ENCODE measurements at regions not wholly inside any gene's neighbourhood (a gene's known extent, or its start where the extent isn't known, plus 50 kb on each side); places are given as distances from the start of the nearest gene placed in this dataset.

DNA sequence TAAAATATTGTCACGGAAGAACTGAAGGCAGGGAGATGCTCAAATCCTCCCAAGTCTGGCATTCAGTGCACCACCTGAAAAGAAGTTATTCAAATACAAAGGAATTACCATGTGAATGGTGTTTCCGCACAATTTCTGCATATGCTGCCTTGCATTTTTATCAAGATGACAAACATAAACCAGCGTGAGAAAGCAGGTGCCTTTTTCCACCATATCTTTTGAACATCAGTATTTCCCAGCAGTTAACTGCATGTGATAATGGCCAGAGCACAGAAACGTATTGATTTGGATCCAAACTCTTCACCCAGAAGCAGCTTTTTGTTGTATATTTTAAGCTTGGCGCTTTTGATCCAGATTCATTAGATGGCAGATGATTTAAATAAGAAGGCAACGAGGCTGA is 808.0 kb downstream of the TLE1 start:
- H3K27ac Mint-ChIP-seq = peak overlapping the region in 1 of 3 experiments; percentile 51; a peak in 2 of 7 replicates
- Histone ChIP-seq H2BK15ac (ENCODE audit: low read depth, low read length) (no peak overlapping the region), H3K23me2 (ENCODE audit: insufficient read length, low read depth, low read length, poor library complexity, severe bottlenecking) (no peaks in the 10 kb centered on the region), H3K79me2 (ENCODE audit: insufficient read depth, low read length) (no peaks in the 10 kb centered on the region), H3K23ac (ENCODE audit: insufficient read length, low read depth, low read length) (no peak overlapping the region), H3T11ph (ENCODE audit: low read length) (no peak overlapping the region), H3K4ac (ENCODE audit: low read depth, low read length) (no peak overlapping the region), H2AFZ (ENCODE audit: low read length) (no peak overlapping the region), H4K8ac (replicated peaks; ENCODE audit: insufficient read length, low read depth, low read length) (no peak overlapping the region), H4K5ac (ENCODE audit: insufficient read length, low read depth, low read length) (no peak overlapping the region), H2AK5ac (ENCODE audit: insufficient read length, low read length) (no peak overlapping the region), H3K9ac (ENCODE audit: extremely low read depth, insufficient read length, low read length) (no peak overlapping the region), H2BK12ac (ENCODE audit: insufficient read length, low read depth, low read length) (no peak overlapping the region), H3K56ac (ENCODE audit: insufficient read length, low read depth, low read length) (no peak overlapping the region), H4K20me1 (ENCODE audit: control insufficient read depth, insufficient read depth, insufficient read length) (no peaks in the 10 kb centered on the region), H3K14ac (ENCODE audit: insufficient read depth, low read length) (no peak overlapping the region), H4K91ac (ENCODE audit: insufficient read length, low read depth, low read length) (no peak overlapping the region), H3K9me3 (ENCODE audit: control insufficient read depth, low read depth, low read length) (no peaks in the 10 kb centered on the region), H2BK120ac (ENCODE audit: low read depth, low read length, poor library complexity, severe bottlenecking) (no peak overlapping the region), H3K18ac (ENCODE audit: insufficient read length, low read depth, low read length) (no peak overlapping the region), H3K79me1 (ENCODE audit: insufficient read depth, low read depth, low read length, poor library complexity, severe bottlenecking) (no peaks in the 10 kb centered on the region), H2BK20ac (ENCODE audit: low read depth, low read length, poor library complexity, severe bottlenecking) (no peak overlapping the region), H3K4me2 (ENCODE audit: insufficient read depth, insufficient read length, low read length) (peak overlapping the region; percentile 6), H2BK5ac (ENCODE audit: insufficient read length, low read length) (no peak overlapping the region), H3K4me1 (ENCODE audit: insufficient read depth, low read length) (peaks cover 5% of the 10 kb centered on the region; the same call in 1 of the 2 replicates), H3K27ac (ENCODE audit: insufficient read length, low read depth, low read length) (no peak overlapping the region), H3K27me3 (ENCODE audit: insufficient read depth, low read length) (no peaks in the 10 kb centered on the region)
- DNase-seq = no peak
- H3K4me1 Mint-ChIP-seq = peaks cover 17 to 20% of the 10 kb centered on the region in 2 experiments
- H3K27me3 Mint-ChIP-seq (ENCODE audit: low read depth) = no peaks in the 10 kb centered on the region
- TF ChIP-seq, protein P1, sequence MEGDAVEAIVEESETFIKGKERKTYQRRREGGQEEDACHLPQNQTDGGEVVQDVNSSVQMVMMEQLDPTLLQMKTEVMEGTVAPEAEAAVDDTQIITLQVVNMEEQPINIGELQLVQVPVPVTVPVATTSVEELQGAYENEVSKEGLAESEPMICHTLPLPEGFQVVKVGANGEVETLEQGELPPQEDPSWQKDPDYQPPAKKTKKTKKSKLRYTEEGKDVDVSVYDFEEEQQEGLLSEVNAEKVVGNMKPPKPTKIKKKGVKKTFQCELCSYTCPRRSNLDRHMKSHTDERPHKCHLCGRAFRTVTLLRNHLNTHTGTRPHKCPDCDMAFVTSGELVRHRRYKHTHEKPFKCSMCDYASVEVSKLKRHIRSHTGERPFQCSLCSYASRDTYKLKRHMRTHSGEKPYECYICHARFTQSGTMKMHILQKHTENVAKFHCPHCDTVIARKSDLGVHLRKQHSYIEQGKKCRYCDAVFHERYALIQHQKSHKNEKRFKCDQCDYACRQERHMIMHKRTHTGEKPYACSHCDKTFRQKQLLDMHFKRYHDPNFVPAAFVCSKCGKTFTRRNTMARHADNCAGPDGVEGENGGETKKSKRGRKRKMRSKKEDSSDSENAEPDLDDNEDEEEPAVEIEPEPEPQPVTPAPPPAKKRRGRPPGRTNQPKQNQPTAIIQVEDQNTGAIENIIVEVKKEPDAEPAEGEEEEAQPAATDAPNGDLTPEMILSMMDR (conservative IDR thresholded peaks at IDR 0.05) = no peak
- H3K9me3 Mint-ChIP-seq = no peaks in the 10 kb centered on the region
- H3K36me3 Mint-ChIP-seq (ENCODE audit: insufficient read depth in 1 of 3, low read depth in 3 of 3) = no peaks in the 10 kb centered on the region; a peak in 1 of 7 replicates
- no peak overlapping the region for H3K4me3 Mint-ChIP-seq
- no CpG with 5 or more reads among the region's 6 CpGs for WGBS (ENCODE audit: extremely low coverage, insufficient read length, low lambda C conversion rate)

Data from H9 (cell line).